CD14-positive monocyte (primary cell): ENCODE measurements at regions not wholly inside any gene's neighbourhood (a gene's known extent, or its start where the extent isn't known, plus 50 kb on each side); places are given as distances from the start of the nearest gene placed in this dataset.

Experiments
- DNase-seq, 3 donors: peaks; one replicate each; pipeline ENCODE4 v3.0.0-alpha.2; 2011 to 2022
- H2AFZ ChIP-seq: 2 replicates; pipeline ENCODE4 v1.6.0; 2012; ENCODE audit warnings: mild to moderate bottlenecking, low read depth, low read length, inconsistent platforms; ENCODE audit not compliant: insufficient read depth, poor library complexity, severe bottlenecking
- H3K27ac ChIP-seq, 2 donors: 1 replicate in 1 of 2; 2 replicates in 1 of 2; pipeline ENCODE4 v1.5.1; 2012 to 2013; ENCODE audit warnings: low read length in 2 of 2, control low read depth in 1 of 2, inconsistent platforms in 1 of 2, low read depth in 1 of 2, mild to moderate bottlenecking in 1 of 2
- H3K27me3 ChIP-seq, 2 donors: one replicate each; pipeline versions ENCODE4 v1.6.0 to v1.6.1; 2011 to 2013; ENCODE audit warnings: low read length in 2 of 2; ENCODE audit not compliant: control insufficient read depth in 2 of 2, insufficient read depth in 2 of 2
- H3K36me3 ChIP-seq, 2 donors: replicated peaks in 1 of 2; 1 replicate in 1 of 2; 2 replicates in 1 of 2; pipeline versions ENCODE4 v1.5.1 to v1.6.1; 2012 to 2013; ENCODE audit warnings: low read length in 2 of 2, control low read depth in 1 of 2, inconsistent platforms in 1 of 2, mild to moderate bottlenecking in 1 of 2; ENCODE audit not compliant: insufficient read depth in 2 of 2, control insufficient read depth in 1 of 2
- H3K4me1 ChIP-seq, 2 donors: 1 replicate in 1 of 2; 2 replicates in 1 of 2; pipeline versions ENCODE4 v1.5.1 to v1.6.1; 2012 to 2013; ENCODE audit warnings: low read length in 2 of 2, control low read depth in 1 of 2, inconsistent platforms in 1 of 2, mild to moderate bottlenecking in 1 of 2, moderate library complexity in 1 of 2; ENCODE audit not compliant: insufficient read depth in 2 of 2, control insufficient read depth in 1 of 2
- H3K4me2 ChIP-seq: replicated peaks from 2 replicates; pipeline ENCODE3; 2012; ENCODE audit warnings: low read length, moderate library complexity, mild to moderate bottlenecking; ENCODE audit not compliant: poor library complexity, severe bottlenecking; ENCODE audit errors: extremely low read depth
- H3K4me3 ChIP-seq, 3 experiments: fragments of 200-600 bp in 1 of 3; sonication (generic) in 1 of 3; replicated peaks in 1 of 3; 1 replicate in 2 of 3; 2 replicates in 1 of 3; pipeline ENCODE4 v1.5.1; 2011 to 2013; ENCODE audit warnings: low read length in 3 of 3, mild to moderate bottlenecking in 3 of 3, control low read depth in 2 of 3, low read depth in 2 of 3, inconsistent platforms in 1 of 3, moderate library complexity in 1 of 3
- H3K79me2 ChIP-seq: 2 replicates; pipeline ENCODE4 v1.6.0; 2012; ENCODE audit warnings: mild to moderate bottlenecking, control low read depth, inconsistent platforms, low read length, moderate library complexity; ENCODE audit not compliant: insufficient read depth
- H3K9ac ChIP-seq: 2 replicates; pipeline ENCODE4 v1.6.0; 2017; ENCODE audit warnings: low read length, mild to moderate bottlenecking; ENCODE audit not compliant: insufficient read depth, poor library complexity, severe bottlenecking
- H3K9me3 ChIP-seq, 2 donors: replicated peaks in 1 of 2; 1 replicate in 1 of 2; 2 replicates in 1 of 2; pipeline versions ENCODE4 v1.5.1 to v1.6.1; 2012 to 2013; ENCODE audit warnings: low read length in 2 of 2, control low read depth in 1 of 2; ENCODE audit not compliant: control insufficient read depth in 1 of 2, insufficient read depth in 1 of 2
- H4K20me1 ChIP-seq: 2 replicates; pipeline ENCODE4 v1.6.0; 2012; ENCODE audit warnings: mild to moderate bottlenecking, low read length, control low read depth, moderate library complexity; ENCODE audit not compliant: insufficient read depth
- H3K27ac Mint-ChIP-seq, 7 donors: one replicate each; pipeline ENCODE4 v1.8.0; 2020; ENCODE audit warnings: mild to moderate bottlenecking in 7 of 7, mixed read lengths in 7 of 7, moderate library complexity in 6 of 7, inconsistent platforms in 2 of 7
- H3K27me3 Mint-ChIP-seq, 3 donors: one replicate each; pipeline ENCODE4 v1.8.0; 2021 to 2022; ENCODE audit warnings: low read depth in 3 of 3, mild to moderate bottlenecking in 3 of 3, mixed read lengths in 3 of 3, moderate library complexity in 3 of 3, inconsistent platforms in 1 of 3
- H3K36me3 Mint-ChIP-seq, 2 donors: one replicate each; pipeline ENCODE4 v1.8.0; 2020; ENCODE audit warnings: mixed read lengths in 2 of 2, inconsistent platforms in 1 of 2, mild to moderate bottlenecking in 1 of 2
- H3K4me1 Mint-ChIP-seq: one replicate; pipeline ENCODE4 v1.8.0; 2020; ENCODE audit warnings: mild to moderate bottlenecking, mixed read lengths
- H3K4me3 Mint-ChIP-seq, 2 donors: one replicate each; pipeline ENCODE4 v1.8.0; 2020; ENCODE audit warnings: mild to moderate bottlenecking in 2 of 2, mixed read lengths in 2 of 2, moderate library complexity in 1 of 2
- H3K9me3 Mint-ChIP-seq, 7 donors: one replicate each; pipeline ENCODE4 v1.8.0; 2020 to 2022; ENCODE audit warnings: mixed read lengths in 7 of 7, mild to moderate bottlenecking in 6 of 7, moderate library complexity in 6 of 7, inconsistent platforms in 2 of 7
- CTCF ChIP-seq: fragments of 200-600 bp; IDR thresholded peaks from one replicate; pipeline ENCODE4 v1.8.0; 2022; ENCODE audit warnings: antibody characterized with exemption, mild to moderate bottlenecking
- WGBS: methylation state at CpG from one replicate; pipeline ENCODE4 v1.1.5; 2013; ENCODE audit warnings: missing lambda C conversion rate; ENCODE audit not compliant: insufficient coverage; 5-methylcytosine and 5-hydroxymethylcytosine counted together
- intact Hi-C, 2 donors: fragments of 100-400 bp; cut with micrococcal nuclease; formaldehyde crosslinking; loops; one replicate each; pipeline versions ENCODE4 v1.15.0 to v1.15.1; 2023

- no peak for TF ChIP-seq CTCF
- Histone ChIP-seq H3K4me3 (no peak overlapping the region), H3K9me3 (no peaks in the 10 kb centered on the region), H3K27ac (no peak overlapping the region), H3K4me1 (no peaks in the 10 kb centered on the region), H3K9ac (no peak overlapping the region), H3K27me3 (no peaks in the 10 kb centered on the region), H3K36me3 (no peaks in the 10 kb centered on the region), H3K79me2 (no peaks in the 10 kb centered on the region), H2AFZ (no peak overlapping the region), H4K20me1 (no peaks in the 10 kb centered on the region), H3K4me2 (no peak overlapping the region)
- WGBS, result no CpG with 5 or more reads among the region's 2 CpGs
- DNase-seq, result no peak
- Mint-ChIP-seq H3K27ac (no peak overlapping the region), H3K36me3 (no peaks in the 10 kb centered on the region), H3K9me3 (peaks cover 0 to 10% (median 2%) of the 10 kb centered on the region in 7 donors), H3K4me1 (no peaks in the 10 kb centered on the region), H3K27me3 (peaks cover 0 to 5% (median 0%) of the 10 kb centered on the region in 3 donors), H3K4me3 (no peak overlapping the region)
- intact Hi-C loops, result no loop called here
Observed at GRCh38 chr13:22178878-22179277, 508.0 kb downstream of the FGF9 start.

- Histone ChIP-seq H3K4me3 (no peak overlapping the region), H3K4me2 (no peak overlapping the region), H2AFZ (no peak overlapping the region), H3K4me1 (no peaks in the 10 kb centered on the region), H3K9me3 (no peaks in the 10 kb centered on the region), H3K27ac (no peak overlapping the region), H4K20me1 (no peaks in the 10 kb centered on the region), H3K36me3 (no peaks in the 10 kb centered on the region), H3K9ac (no peak overlapping the region), H3K79me2 (no peaks in the 10 kb centered on the region), H3K27me3 (no peaks in the 10 kb centered on the region)
- H3K9me3 Mint-ChIP-seq, result peaks cover 0 to 5% (median 0%) of the 10 kb centered on the region in 7 donors
- H3K36me3 Mint-ChIP-seq, result no peaks in the 10 kb centered on the region
- peaks cover 0 to 2% (median 2%) of the 10 kb centered on the region in 3 donors for H3K27me3 Mint-ChIP-seq
- no peak overlapping the region for H3K27ac Mint-ChIP-seq
- no peaks in the 10 kb centered on the region for H3K4me1 Mint-ChIP-seq
- 0% methylated on average over 1 of the region's 2 CpGs for WGBS
- intact Hi-C loops, result no loop called here
- no peak for TF ChIP-seq CTCF
- DNase-seq, result no peak
- no peak overlapping the region for H3K4me3 Mint-ChIP-seq
Observed at GRCh38 chr13:22187329-22187728, 516.5 kb downstream of the FGF9 start.
